GM10248 (cell line): ENCODE measurements at regions not wholly inside any gene's neighbourhood (a gene's known extent, or its start where the extent isn't known, plus 50 kb on each side); places are given as distances from the start of the nearest gene placed in this dataset.

Experiments used
- CTCF ChIA-PET: fragments of 300-600 bp; sonication (Branson Sonifier 250); formaldehyde crosslinking; extraction: SDS; loops from one replicate; lab custom pipeline; 2021; ENCODE audit warnings: antibody characterized with exemption; lab: Yijun Ruan, JAX
- POLR2A ChIA-PET: fragments of 350-650 bp; sonication (Branson Sonifier 250); formaldehyde crosslinking; extraction: SDS; loops from one replicate; lab custom pipeline; 2020; ENCODE audit warnings: antibody characterized with exemption; lab: Yijun Ruan, JAX
- DNase-seq: peaks from one replicate; pipeline ENCODE4 v3.0.0; 2012; ENCODE audit errors: extremely low spot score
- CTCF ChIP-seq: IDR thresholded peaks from 2 replicates; pipeline ENCODE4 v1.5.1; 2012; ENCODE audit warnings: mild to moderate bottlenecking, low read depth; ENCODE audit errors: extremely low read depth, missing control alignments, control extremely low read depth

GRCh38 chrX:46317163-46317562, 228.1 kb downstream of the ZNF674 start:
- ChIA-PET POLR2A (no interaction called here), CTCF (no interaction called here)
- DNase-seq = no peak
- TF ChIP-seq CTCF = no peak

- no peak for DNase-seq
- CTCF ChIA-PET = interaction anchor here (1.1 kb wide), 1 partner anchor 9 kb away, joined by 3 read pairs; no protein-coding TSS in a partner anchor
- TF ChIP-seq CTCF = no peak
- POLR2A ChIA-PET = no interaction called here
Measured at GRCh38 chrX:46311581-46312120, 233.6 kb downstream of the ZNF674 start.

GRCh38 chrX:46310815-46311497, 234.3 kb downstream of the ZNF674 start:
- DNase-seq = no peak
- TF ChIP-seq CTCF = no peak
- CTCF ChIA-PET = interaction anchor here (1.1 kb wide), 1 partner anchor 8 kb away, joined by 3 read pairs; no protein-coding TSS in a partner anchor
- POLR2A ChIA-PET = no interaction called here

- POLR2A ChIA-PET = no interaction called here
- no peak for DNase-seq
- CTCF ChIA-PET = no interaction called here
- TF ChIP-seq CTCF = no peak
Measured at GRCh38 chrX:46308110-46308509, 237.1 kb downstream of the ZNF674 start.

GRCh38 chrX:46306103-46306502, 239.1 kb downstream of the ZNF674 start:
- TF ChIP-seq CTCF = no peak
- no peak for DNase-seq
- POLR2A ChIA-PET = no interaction called here
- CTCF ChIA-PET = no interaction called here

GRCh38 chrX:46305431-46305830, 239.8 kb downstream of the ZNF674 start:
- POLR2A ChIA-PET = no interaction called here
- no peak for DNase-seq
- CTCF ChIA-PET = no interaction called here
- no peak for TF ChIP-seq CTCF
